ENCODE measurements at regions not wholly inside any gene's neighbourhood (a gene's known extent, or its start where the extent isn't known, plus 50 kb on each side); places are given as distances from the start of the nearest gene placed in this dataset.

DNA sequence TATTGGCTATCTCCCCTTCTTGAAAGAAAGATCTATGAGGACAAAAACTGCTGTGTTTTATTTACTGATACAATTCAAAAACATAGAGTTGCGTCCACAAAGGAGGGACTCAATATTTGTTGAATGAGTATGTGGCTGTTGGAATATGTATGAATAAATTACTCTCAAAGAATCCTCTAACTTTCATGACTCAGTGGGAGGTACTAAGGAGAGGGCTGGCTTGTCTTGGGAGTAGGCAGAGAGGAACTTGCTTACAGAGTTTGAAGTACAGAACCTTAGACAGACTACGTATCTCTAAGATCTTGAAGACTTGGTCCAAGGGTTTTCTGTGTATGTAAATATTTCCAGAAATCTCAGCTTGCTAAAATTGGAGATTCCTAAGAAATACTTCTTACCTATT lies 504.0 kb upstream of the PTCHD4 start:
- TF ChIP-seq, protein P1, sequence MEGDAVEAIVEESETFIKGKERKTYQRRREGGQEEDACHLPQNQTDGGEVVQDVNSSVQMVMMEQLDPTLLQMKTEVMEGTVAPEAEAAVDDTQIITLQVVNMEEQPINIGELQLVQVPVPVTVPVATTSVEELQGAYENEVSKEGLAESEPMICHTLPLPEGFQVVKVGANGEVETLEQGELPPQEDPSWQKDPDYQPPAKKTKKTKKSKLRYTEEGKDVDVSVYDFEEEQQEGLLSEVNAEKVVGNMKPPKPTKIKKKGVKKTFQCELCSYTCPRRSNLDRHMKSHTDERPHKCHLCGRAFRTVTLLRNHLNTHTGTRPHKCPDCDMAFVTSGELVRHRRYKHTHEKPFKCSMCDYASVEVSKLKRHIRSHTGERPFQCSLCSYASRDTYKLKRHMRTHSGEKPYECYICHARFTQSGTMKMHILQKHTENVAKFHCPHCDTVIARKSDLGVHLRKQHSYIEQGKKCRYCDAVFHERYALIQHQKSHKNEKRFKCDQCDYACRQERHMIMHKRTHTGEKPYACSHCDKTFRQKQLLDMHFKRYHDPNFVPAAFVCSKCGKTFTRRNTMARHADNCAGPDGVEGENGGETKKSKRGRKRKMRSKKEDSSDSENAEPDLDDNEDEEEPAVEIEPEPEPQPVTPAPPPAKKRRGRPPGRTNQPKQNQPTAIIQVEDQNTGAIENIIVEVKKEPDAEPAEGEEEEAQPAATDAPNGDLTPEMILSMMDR (IDR thresholded peaks at IDR 0.05; ENCODE audit: low read depth, low read length): no peak
- TF ChIP-seq POLR2A (IDR thresholded peaks at IDR 0.05; ENCODE audit: extremely low read depth, insufficient read length): no peak

All from NB4 (cell line).